ENCODE measurements at regions not wholly inside any gene's neighbourhood (a gene's known extent, or its start where the extent isn't known, plus 50 kb on each side); places are given as distances from the start of the nearest gene placed in this dataset.
A peak's percentile ranks its signal among the peaks of the same experiment; 100 is the strongest.

GRCh38 chr2:16615687-16616615, 49.7 kb downstream of the CYRIA start:
- H3K27ac ChIP-seq: no peak overlapping the region
- peaks cover 0 to 21% (median 9%) of the 10 kb centered on the region in 4 donors for H3K4me1 ChIP-seq

GRCh38 chr2:16615246-16615645, 50.4 kb downstream of the CYRIA start:
- no peaks in the 10 kb centered on the region for H3K9me3 ChIP-seq
- H3K27ac ChIP-seq: no peak overlapping the region
- H3K4me3 ChIP-seq: no peak overlapping the region
- H3K27me3 ChIP-seq: no peaks in the 10 kb centered on the region
- H3K36me3 ChIP-seq: peaks cover 0 to 26% (median 3%) of the 10 kb centered on the region in 4 donors
- TF ChIP-seq CTCF (IDR thresholded peaks at IDR 0.05) (no peak), EP300 (IDR thresholded peaks at IDR 0.05) (no peak)
- peaks cover 0 to 21% (median 9%) of the 10 kb centered on the region in 4 donors for H3K4me1 ChIP-seq
- no peak for DNase-seq
- WGBS, 2 donors: 92% methylated on average over 3 of the region's 3 CpGs
- intact Hi-C loops (cut with DNase I): no loop called here

More at GRCh38 chr2:16615687-16616615, 49.7 kb downstream of the CYRIA start:
- H3K36me3 ChIP-seq: peaks cover 0 to 33% (median 3%) of the 10 kb centered on the region in 4 donors
- intact Hi-C loops (cut with DNase I): no loop called here
- no peaks in the 10 kb centered on the region for H3K27me3 ChIP-seq
- DNase-seq: peak; percentile 66
- no peaks in the 10 kb centered on the region for H3K9me3 ChIP-seq
- no peak overlapping the region for H3K4me3 ChIP-seq
- TF ChIP-seq POLR2A (IDR thresholded peaks at IDR 0.05): no peak
- no peak for TF ChIP-seq CTCF (IDR thresholded peaks at IDR 0.05)
- no peak for TF ChIP-seq EP300 (IDR thresholded peaks at IDR 0.05)
- TF ChIP-seq POLR2AphosphoS5 (IDR thresholded peaks at IDR 0.05): no peak
- WGBS, 2 donors: 90 to 92% methylated on average over 21 of the region's 21 CpGs

DNA sequence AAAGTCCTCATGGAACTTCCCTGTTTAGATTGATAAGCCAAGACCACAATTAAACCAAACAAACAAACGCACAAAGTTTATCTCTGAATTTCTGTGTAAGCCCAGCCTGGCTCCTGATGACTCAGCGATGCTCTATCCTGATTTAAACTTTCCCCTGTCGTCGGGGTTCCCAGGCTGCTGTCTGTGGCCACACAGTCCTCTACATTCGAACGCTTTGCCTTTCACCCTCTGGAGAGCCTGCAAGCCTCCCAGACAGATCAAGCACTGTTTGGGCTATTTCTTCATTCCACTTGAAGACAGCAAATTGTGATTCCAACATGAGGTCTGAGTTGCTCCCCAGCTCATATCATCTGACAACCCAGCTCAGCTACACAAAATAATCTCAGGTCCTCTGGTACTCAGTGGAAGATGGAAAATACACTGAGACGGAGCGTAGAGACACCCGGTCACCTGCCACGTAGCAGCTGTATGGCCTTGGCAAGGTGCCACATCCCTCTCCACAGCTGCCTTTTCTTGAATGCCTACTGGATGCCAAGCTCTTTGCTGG, 51.2 kb downstream of the CYRIA start:
- peaks cover 0 to 17% (median 3%) of the 10 kb centered on the region in 4 donors for H3K36me3 ChIP-seq
- no peak overlapping the region for H3K27ac ChIP-seq
- intact Hi-C loops (cut with DNase I): loop anchor here (1.0 kb wide), 1 partner anchor 143 kb away; no protein-coding TSS in a partner anchor
- H3K27me3 ChIP-seq: no peaks in the 10 kb centered on the region
- H3K4me1 ChIP-seq: peaks cover 0 to 21% (median 9%) of the 10 kb centered on the region in 4 donors
- TF ChIP-seq EP300 (IDR thresholded peaks at IDR 0.05): no peak
- TF ChIP-seq POLR2A (IDR thresholded peaks at IDR 0.05): no peak
- TF ChIP-seq POLR2AphosphoS5 (IDR thresholded peaks at IDR 0.05): no peak
- TF ChIP-seq CTCF (IDR thresholded peaks at IDR 0.05): no peak
- H3K9me3 ChIP-seq: no peaks in the 10 kb centered on the region
- no peak overlapping the region for H3K4me3 ChIP-seq
- DNase-seq: no peak
- WGBS, 2 donors: 17 to 59% methylated on average over 10 of the region's 10 CpGs

- no peak overlapping the region for H3K27ac ChIP-seq
- intact Hi-C loops (cut with DNase I): loop anchor here (1.0 kb wide), 1 partner anchor 144 kb away; no protein-coding TSS in a partner anchor
- WGBS, 2 donors: 25 to 47% methylated on average over 6 of the region's 6 CpGs
- H3K4me1 ChIP-seq: peaks cover 0 to 25% (median 9%) of the 10 kb centered on the region in 4 donors
- H3K36me3 ChIP-seq: peaks cover 0 to 9% (median 1%) of the 10 kb centered on the region in 4 donors
- DNase-seq: no peak
- no peak overlapping the region for H3K4me3 ChIP-seq
- TF ChIP-seq EP300 (IDR thresholded peaks at IDR 0.05) (no peak), CTCF (IDR thresholded peaks at IDR 0.05) (peak in 2 of 4 experiments; percentile 34 to 36), POLR2A (IDR thresholded peaks at IDR 0.05) (no peak), POLR2AphosphoS5 (IDR thresholded peaks at IDR 0.05) (no peak)
- no peaks in the 10 kb centered on the region for H3K27me3 ChIP-seq
- no peaks in the 10 kb centered on the region for H3K9me3 ChIP-seq
Measured at GRCh38 chr2:16613539-16614011, 52.1 kb downstream of the CYRIA start.

Measured in sigmoid colon (tissue), 6 donors.